CD4-positive, alpha-beta T cell treated with Interferon gamma for 1 hour (primary cell): ENCODE measurements at regions not wholly inside any gene's neighbourhood (a gene's known extent, or its start where the extent isn't known, plus 50 kb on each side); places are given as distances from the start of the nearest gene placed in this dataset.

Source experiments
- DNase-seq: peaks from one replicate; pipeline ENCODE4 v3.0.0-alpha.2; 2020

DNA sequence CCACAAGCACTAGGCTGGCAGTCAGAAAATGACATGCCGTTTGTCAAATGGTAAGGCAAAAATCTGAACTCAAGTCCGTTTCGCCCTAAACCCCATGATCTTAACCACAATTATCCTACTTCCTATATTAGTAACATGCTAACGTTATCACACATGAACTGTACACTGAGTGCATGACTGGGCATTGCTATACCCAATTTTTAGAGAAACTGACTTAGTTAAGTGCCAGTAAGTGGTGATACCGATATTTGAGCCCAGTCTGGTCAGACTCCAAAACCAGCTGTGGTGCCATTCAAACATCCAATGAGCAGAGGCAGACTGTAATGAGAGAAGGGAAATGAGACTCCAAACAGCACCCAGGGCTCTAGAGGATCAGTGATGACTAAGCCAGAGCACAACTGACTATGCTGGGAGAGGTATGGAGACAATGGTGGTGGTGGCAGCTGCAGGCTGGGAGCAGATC lies 311.7 kb upstream of the PKDCC start:
- no peak for DNase-seq

DNA sequence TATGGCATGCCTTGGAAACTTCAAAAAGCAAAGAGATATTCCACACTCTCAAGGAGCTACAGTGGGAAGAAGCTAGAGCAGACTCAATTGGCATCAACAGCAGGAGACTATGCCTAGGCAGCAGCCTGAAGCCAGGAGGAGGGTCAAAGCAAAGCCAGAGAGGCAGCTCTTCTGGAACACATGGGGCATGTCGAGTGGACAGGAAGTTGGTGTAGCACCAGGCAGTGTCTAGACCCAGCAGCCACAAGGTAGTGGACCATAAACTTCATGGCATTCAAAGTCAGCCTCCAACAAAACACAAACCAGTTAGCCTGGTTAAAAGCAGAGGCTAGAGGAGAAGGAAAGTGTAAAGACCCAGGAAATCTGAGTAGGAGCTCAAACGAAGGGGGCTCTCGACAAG lies 311.2 kb upstream of the PKDCC start:
- DNase-seq = no peak

DNA sequence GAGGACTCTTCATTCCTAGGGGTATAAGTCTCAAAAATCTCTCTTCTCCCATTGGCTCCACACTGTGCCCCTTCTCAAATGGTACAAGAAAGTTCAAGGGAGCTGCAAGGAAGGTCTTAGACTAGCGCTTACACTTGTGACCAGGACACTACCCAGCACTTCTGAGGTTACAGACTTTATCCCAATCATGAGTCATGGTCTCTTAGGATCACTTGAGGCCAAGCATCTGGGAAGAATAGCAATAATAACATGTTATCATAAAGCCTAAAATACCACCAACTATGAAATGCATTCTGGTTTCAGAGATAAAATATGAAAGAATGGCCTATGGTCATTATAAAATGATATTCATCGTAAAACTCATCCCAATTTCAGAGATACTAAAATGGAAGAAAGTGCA lies 309.9 kb upstream of the PKDCC start:
- DNase-seq = no peak

- no peak for DNase-seq
These were observed 305.7 kb upstream of the PKDCC start for GRCh38 chr2:41741951-41742595.

GRCh38 chr2:41743324-41743723 lies 304.5 kb upstream of the PKDCC start:
- no peak for DNase-seq

DNA sequence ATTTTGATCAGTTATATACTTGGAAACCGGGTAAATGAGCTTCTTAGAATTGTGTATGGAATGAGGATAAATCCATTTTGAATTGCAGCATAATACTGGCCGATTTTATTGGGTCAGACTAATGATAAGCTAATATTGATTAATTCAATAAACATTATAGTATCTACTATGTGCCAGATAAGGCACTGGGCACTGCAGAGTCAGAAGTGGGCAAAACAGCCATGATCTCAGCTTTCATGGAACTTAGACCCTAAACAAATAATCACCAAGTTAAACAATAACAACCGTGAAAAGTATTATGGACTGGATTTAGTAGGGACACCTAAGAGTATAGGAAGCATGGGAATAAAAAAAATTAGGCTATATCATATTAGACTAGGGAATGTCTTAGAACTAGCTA lies 297.0 kb upstream of the PKDCC start:
- DNase-seq = no peak

DNA sequence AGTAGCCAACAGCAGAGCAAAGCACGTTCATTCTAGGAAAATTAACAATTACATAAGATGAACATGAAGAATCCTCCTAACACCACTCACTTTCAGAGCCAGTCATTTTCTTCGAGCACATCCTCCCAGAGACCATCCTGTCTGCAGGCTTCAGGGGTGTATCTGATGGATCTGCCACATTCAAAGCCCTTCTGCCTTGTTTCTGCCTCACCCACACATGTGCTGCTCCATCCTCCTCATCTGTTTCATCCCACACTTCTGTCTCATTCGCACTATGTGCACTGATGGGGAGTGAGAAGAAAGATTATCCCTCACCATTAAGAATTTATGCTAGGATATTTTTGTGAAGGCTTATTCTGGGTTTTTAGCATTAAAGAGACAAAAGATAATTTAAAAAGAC lies 287.9 kb upstream of the PKDCC start:
- DNase-seq = no peak

DNA sequence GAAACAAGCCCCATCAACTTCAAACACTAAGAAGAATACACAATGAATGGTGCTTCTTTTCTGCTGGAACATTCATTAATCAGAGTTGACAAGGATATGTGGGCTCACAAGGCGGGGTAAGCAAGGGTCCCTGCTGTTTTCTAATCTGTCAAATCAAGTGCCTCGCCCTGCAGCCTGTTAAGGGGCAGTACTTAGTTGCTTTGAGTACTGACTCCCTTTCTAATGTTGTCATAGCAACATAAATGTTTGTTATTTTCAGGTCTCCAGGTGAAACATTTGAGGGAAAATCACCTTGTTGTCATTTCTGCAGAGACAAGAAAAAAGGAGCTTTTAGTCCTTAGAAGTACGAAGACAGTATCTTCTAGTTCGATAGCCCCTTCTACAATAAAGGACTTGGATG lies 284.7 kb upstream of the PKDCC start:
- DNase-seq = no peak

DNA sequence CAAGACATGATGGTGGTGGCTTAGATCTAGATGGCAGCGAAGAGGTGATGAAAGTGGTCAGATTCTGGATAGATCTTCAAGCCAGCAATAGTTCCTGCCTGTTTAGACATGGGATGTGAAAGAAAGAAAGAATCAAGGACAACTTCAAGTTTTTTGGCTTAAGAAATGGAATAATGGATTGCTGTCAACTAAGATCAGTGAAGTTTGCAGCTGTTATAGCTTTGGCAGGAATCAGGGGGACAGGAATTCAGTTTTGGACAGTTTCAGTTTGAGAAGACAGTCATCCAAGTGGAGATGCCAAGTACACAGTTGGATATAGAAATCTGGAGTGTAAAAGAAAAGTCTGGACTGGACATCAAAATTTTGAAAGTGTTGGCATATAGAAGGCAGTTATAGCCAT lies 283.7 kb upstream of the PKDCC start:
- no peak for DNase-seq

GRCh38 chr2:41764919-41765318 lies 282.9 kb upstream of the PKDCC start:
- no peak for DNase-seq

GRCh38 chr2:41768310-41768709 lies 279.5 kb upstream of the PKDCC start:
- DNase-seq = no peak

DNA sequence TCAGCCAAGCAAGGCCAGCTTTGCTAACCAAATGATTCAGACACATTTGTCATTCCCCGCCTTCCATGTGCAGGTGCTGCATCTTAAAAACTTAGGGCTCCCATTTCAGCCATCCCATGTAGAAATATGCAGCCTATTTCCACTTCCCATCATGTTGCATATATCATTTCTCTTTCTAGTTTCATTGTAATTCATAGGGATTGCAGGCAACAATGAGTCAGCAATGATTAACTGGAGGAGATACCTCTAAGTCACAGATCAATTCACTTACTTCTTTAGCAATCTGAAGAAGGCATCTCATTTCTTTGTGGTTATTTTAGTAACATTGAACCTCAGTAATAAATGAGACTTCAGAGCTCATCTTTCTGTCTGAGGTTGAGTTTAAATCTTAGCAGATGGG lies 276.1 kb upstream of the PKDCC start:
- DNase-seq = no peak

GRCh38 chr2:41772697-41773096 lies 275.1 kb upstream of the PKDCC start:
- DNase-seq = no peak

GRCh38 chr2:41774011-41774605 lies 273.7 kb upstream of the PKDCC start:
- no peak for DNase-seq

GRCh38 chr2:41775366-41776025 lies 272.3 kb upstream of the PKDCC start:
- no peak for DNase-seq

DNA sequence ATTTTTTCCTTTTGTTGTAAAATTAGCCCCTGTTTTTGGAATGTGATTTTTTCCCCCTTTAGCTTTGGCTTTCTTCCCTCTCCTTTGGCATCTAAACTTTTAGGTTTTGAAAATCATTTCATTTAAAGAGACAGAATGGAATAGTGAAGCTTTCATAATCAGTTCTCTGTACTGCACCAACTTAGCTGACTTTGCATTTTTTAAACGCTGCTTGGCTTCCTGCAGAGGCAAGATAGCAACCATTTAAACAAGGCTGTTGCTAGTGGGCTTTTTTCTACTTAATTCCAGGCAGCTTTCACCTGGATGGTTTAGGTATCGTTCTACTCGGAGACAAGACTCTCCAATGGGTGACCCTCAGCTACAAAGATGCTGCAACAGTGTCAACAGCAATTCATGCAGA lies 267.9 kb upstream of the PKDCC start:
- no peak for DNase-seq

DNA sequence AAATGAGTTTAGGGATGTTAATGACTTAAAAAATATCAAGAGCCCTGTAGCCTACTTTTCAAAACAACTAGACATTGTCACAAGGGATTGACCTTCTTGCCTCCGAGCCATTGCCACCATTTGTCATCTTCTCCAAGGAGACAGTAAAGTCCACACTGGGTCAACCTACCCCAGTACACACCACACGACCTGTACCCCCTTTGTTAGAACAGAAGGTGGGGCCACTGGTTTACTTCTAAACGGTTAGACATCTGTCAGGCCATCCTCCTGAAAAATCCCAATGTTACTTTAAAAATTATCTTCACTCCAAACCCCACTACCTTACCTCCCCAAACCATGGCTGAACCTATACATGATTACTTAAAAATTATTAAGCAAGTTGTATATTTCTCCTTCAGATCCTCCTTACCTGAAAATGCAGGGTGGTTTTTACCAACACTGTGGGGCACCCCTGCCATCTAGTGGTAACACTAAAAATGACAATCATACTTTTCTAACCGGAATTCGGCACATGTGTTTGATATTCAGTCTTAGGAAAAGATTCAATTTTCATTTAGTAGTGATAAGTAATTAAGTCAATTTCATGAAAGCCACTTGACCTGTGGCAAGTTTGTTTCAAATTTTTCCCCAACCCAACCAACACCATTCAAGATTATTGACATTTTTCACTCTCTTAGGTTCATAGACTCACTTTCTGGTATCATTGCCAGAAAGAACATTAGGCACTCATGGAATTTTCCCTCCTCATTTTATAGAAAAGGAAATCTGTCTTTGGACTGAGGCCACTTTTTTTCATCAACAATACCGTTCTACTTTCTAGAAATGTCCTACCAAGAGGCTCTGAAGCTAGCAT lies 265.3 kb upstream of the PKDCC start:
- no peak for DNase-seq

GRCh38 chr2:41784496-41784895 lies 263.3 kb upstream of the PKDCC start:
- no peak for DNase-seq

- DNase-seq = no peak
These were observed 262.4 kb upstream of the PKDCC start for GRCh38 chr2:41785251-41786022.

DNA sequence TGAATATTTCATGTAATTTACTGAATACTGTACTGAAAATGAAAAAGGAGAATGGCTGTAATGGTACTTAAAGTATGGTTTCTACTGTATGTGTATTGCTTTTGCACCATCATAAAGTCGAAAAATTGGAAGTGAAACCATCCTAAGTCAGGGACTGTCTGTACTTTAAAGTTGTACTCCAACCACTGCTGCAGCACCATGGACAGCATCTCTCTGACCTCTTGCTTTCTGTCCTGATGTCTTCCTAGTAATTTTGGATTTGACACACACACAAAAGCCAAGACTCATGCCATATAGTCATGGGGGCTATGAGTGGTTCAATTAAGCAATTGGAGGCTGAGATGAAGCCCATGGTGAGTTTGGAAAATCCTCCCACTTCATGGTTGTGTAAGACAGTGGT lies 256.3 kb upstream of the PKDCC start:
- no peak for DNase-seq

- no peak for DNase-seq
These were observed 244.5 kb upstream of the PKDCC start for GRCh38 chr2:41803361-41803760.

DNA sequence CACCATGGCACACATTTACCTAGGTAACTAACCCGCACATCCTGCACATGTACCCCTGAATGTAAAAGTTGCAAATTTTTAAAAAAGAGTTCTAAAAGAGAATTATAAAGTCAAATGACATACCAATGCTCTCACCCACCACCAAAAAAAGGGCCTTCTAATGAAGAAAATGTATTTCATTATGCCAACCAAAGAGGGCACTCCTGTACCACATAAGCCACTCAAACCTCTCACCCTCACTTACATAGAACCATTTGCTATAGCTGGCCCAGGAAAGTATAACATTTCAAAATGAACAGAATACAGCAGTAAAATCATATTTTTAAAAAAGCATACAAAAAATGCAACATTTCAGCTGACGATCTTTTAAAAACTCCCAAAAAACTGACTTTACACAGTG lies 241.5 kb upstream of the PKDCC start:
- no peak for DNase-seq

DNA sequence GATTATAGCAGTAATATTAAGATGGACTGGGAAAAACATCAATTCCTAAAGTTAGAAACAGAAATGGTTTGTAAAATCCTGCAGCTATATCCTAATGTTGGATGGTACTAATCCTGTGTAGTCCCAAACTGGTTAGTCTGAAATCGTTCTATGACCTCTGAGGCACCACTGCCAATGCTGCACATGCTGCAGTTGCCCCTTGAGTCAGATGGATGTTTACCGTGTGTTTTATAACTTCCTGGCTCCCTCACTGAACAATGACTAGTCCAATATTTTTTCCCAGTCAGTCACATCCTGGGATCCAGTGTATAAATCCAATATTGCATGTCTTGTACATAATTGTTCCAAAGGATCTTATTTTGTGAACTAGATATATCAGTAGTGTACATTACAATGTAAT lies 226.7 kb upstream of the PKDCC start:
- DNase-seq = no peak
